ENCODE measurements at regions not wholly inside any gene's neighbourhood (a gene's known extent, or its start where the extent isn't known, plus 50 kb on each side); places are given as distances from the start of the nearest gene placed in this dataset.

GRCh38 chr16:62089715-62090114 is 53.5 kb upstream of the CDH8 start:
- TF ChIP-seq CTCF (IDR thresholded peaks at IDR 0.05; ENCODE audit: insufficient read depth, low read length): no peak
- TF ChIP-seq POLR2AphosphoS5 (IDR thresholded peaks at IDR 0.05; ENCODE audit: low read depth): no peak
- TF ChIP-seq, protein P1, sequence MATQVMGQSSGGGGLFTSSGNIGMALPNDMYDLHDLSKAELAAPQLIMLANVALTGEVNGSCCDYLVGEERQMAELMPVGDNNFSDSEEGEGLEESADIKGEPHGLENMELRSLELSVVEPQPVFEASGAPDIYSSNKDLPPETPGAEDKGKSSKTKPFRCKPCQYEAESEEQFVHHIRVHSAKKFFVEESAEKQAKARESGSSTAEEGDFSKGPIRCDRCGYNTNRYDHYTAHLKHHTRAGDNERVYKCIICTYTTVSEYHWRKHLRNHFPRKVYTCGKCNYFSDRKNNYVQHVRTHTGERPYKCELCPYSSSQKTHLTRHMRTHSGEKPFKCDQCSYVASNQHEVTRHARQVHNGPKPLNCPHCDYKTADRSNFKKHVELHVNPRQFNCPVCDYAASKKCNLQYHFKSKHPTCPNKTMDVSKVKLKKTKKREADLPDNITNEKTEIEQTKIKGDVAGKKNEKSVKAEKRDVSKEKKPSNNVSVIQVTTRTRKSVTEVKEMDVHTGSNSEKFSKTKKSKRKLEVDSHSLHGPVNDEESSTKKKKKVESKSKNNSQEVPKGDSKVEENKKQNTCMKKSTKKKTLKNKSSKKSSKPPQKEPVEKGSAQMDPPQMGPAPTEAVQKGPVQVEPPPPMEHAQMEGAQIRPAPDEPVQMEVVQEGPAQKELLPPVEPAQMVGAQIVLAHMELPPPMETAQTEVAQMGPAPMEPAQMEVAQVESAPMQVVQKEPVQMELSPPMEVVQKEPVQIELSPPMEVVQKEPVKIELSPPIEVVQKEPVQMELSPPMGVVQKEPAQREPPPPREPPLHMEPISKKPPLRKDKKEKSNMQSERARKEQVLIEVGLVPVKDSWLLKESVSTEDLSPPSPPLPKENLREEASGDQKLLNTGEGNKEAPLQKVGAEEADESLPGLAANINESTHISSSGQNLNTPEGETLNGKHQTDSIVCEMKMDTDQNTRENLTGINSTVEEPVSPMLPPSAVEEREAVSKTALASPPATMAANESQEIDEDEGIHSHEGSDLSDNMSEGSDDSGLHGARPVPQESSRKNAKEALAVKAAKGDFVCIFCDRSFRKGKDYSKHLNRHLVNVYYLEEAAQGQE (IDR thresholded peaks at IDR 0.05; ENCODE audit: insufficient replicate concordance, low read depth): no peak

Measured in HL-60 (cell line).